ENCODE measurements at regions not wholly inside any gene's neighbourhood (a gene's known extent, or its start where the extent isn't known, plus 50 kb on each side); places are given as distances from the start of the nearest gene placed in this dataset.

DNA sequence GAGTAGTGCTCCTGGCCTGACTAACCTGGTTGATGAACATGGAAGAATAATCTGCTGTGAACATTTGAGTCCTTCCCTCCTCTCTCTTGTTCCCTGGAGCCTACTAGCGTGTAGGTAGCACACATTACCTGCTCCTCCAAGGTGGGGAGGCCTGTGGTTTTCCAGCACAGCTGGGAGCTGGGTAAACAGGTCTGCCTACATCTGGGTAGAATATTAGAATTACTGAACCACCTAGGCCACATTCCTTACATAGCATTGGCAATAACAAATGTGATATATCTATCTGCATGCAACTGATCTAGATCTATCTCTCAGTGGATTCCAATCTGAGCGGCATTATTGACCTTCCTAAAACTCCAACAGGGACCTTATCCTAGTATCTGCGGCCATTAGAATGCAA, 151.0 kb upstream of the ZNF366 start:
- H3K14ac ChIP-seq (ENCODE audit: low read length in 2 of 2): no peak overlapping the region
- peaks cover 5% of the 10 kb centered on the region for H3K4me1 ChIP-seq (ENCODE audit: control insufficient read depth, insufficient read depth, low read depth, low read length)
- no peak overlapping the region for H3K27ac ChIP-seq (ENCODE audit: low read length, poor library complexity, severe bottlenecking)
- H3K4me3 ChIP-seq (ENCODE audit: insufficient read depth in 1 of 2, low read depth in 1 of 2, low read length in 2 of 2): no peak overlapping the region
- H2BK5ac ChIP-seq (ENCODE audit: low read depth, low read length, poor library complexity, severe bottlenecking): no peak overlapping the region
- no peak overlapping the region for H2BK15ac ChIP-seq (ENCODE audit: low read depth, poor library complexity, severe bottlenecking)
- no peak overlapping the region for H2BK12ac ChIP-seq (ENCODE audit: low read length in 2 of 2)
- H4K91ac ChIP-seq (ENCODE audit: low read length): no peak overlapping the region
- no peak for DNase-seq
- no peaks in the 10 kb centered on the region for H3K36me3 ChIP-seq (ENCODE audit: control insufficient read depth in 1 of 2, insufficient read depth in 2 of 2, low read depth in 1 of 2, low read length in 2 of 2)
- no peaks in the 10 kb centered on the region for H3K9me3 ChIP-seq (ENCODE audit: control insufficient read depth, low read length)
- no peaks in the 10 kb centered on the region for H3K79me1 ChIP-seq (replicated peaks; ENCODE audit: low read length, poor library complexity, severe bottlenecking)
- H3K4ac ChIP-seq (ENCODE audit: low read depth in 1 of 2, low read length in 2 of 2): no peak overlapping the region
- H3K23ac ChIP-seq (ENCODE audit: low read length in 2 of 2): no peak overlapping the region
- H3K4me2 ChIP-seq (ENCODE audit: low read length, poor library complexity, severe bottlenecking): no peak overlapping the region
- H2BK120ac ChIP-seq (ENCODE audit: low read depth, low read length): no peak overlapping the region
- no peak overlapping the region for H3K9ac ChIP-seq (ENCODE audit: low read length)
- H3K27me3 ChIP-seq (ENCODE audit: control insufficient read depth in 1 of 2, insufficient read depth in 1 of 2, low read length in 2 of 2): peaks cover 0 to 9% of the 10 kb centered on the region in 2 experiments
- H2AFZ ChIP-seq (ENCODE audit: low read depth, low read length): no peak overlapping the region
- H4K8ac ChIP-seq (ENCODE audit: low read length): no peak overlapping the region
- H3K18ac ChIP-seq (ENCODE audit: low read depth in 1 of 2, low read length in 2 of 2): no peak overlapping the region
- WGBS: 83% methylated on average over 2 of the region's 3 CpGs
- H2AK5ac ChIP-seq (ENCODE audit: low read length, severe bottlenecking): no peak overlapping the region

DNA sequence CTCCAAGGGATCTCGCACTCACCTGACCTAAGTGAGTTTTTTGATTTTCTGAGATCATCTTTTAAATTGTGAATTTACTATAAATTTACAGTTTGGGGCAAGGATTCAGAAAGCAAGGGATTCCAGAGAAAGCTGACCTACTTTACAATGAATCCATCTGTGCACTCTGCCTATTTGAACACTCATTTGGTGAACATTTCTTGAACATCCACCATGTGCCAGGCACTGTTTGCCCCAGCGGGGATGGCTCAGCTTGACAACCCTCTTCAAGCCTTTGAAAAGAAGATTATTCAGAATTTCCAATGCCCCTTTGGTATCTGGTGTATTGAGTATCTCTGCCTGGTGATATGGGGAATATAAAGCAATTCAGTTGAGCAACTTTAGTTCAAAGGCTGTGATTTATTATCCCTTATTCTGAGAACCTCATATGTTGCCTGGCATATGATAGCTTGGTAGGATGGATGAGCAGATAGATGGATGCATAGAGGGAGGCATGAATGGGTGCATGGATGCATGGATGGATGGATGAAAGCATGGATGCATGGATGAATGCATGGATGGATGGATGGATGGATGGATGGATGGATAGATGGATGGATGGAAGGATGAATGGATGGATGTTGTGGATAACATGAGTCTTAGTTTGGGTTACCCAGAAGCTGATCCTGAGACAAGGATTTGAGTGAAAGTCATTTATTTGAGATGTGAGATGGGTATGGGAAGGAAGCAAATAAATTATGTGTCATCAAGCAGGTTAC, 149.7 kb upstream of the ZNF366 start:
- Histone ChIP-seq H3K4me2 (ENCODE audit: low read length, poor library complexity, severe bottlenecking) (no peak overlapping the region), H2AFZ (ENCODE audit: low read depth, low read length) (no peak overlapping the region), H4K91ac (ENCODE audit: low read length) (no peak overlapping the region), H2AK5ac (ENCODE audit: low read length, severe bottlenecking) (no peak overlapping the region), H3K4me1 (ENCODE audit: control insufficient read depth, insufficient read depth, low read depth, low read length) (peaks cover 5% of the 10 kb centered on the region), H3K4me3 (ENCODE audit: insufficient read depth in 1 of 2, low read depth in 1 of 2, low read length in 2 of 2) (no peak overlapping the region), H2BK5ac (ENCODE audit: low read depth, low read length, poor library complexity, severe bottlenecking) (no peak overlapping the region), H3K9me3 (ENCODE audit: control insufficient read depth, low read length) (no peaks in the 10 kb centered on the region), H3K9ac (ENCODE audit: low read length) (no peak overlapping the region), H3K18ac (ENCODE audit: low read depth in 1 of 2, low read length in 2 of 2) (no peak overlapping the region), H3K79me1 (replicated peaks; ENCODE audit: low read length, poor library complexity, severe bottlenecking) (no peaks in the 10 kb centered on the region), H3K27me3 (ENCODE audit: control insufficient read depth in 1 of 2, insufficient read depth in 1 of 2, low read length in 2 of 2) (no peaks in the 10 kb centered on the region), H2BK120ac (ENCODE audit: low read depth, low read length) (no peak overlapping the region), H3K27ac (ENCODE audit: low read length, poor library complexity, severe bottlenecking) (no peak overlapping the region), H4K8ac (ENCODE audit: low read length) (no peak overlapping the region), H2BK12ac (ENCODE audit: low read length in 2 of 2) (no peak overlapping the region), H3K4ac (ENCODE audit: low read depth in 1 of 2, low read length in 2 of 2) (no peak overlapping the region), H3K36me3 (ENCODE audit: control insufficient read depth in 1 of 2, insufficient read depth in 2 of 2, low read depth in 1 of 2, low read length in 2 of 2) (no peaks in the 10 kb centered on the region), H2BK15ac (ENCODE audit: low read depth, poor library complexity, severe bottlenecking) (no peak overlapping the region), H3K23ac (ENCODE audit: low read length in 2 of 2) (no peak overlapping the region), H3K14ac (ENCODE audit: low read length in 2 of 2) (no peak overlapping the region)
- no peak for DNase-seq
- WGBS: no CpG with 5 or more reads among the region's 2 CpGs

DNA sequence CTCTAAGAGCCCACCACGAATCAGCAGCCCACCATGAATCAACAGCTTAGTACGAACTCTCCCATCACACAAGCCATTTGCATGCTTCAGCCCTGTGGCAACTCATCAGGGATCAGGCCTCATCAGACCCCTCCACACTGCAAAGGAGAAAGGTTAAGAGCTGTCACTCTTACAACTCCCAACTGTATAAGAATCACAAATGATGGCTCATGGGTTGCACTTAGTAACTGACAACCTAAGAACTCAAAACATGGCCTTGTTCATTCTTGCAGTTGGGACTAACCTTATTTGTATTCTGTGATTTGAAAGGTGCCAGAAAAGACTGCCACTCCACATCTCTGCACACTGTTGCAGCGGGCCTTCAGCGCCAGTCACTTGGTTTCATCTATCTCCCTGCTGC, 149.1 kb upstream of the ZNF366 start:
- Histone ChIP-seq H3K36me3 (ENCODE audit: control insufficient read depth in 1 of 2, insufficient read depth in 2 of 2, low read depth in 1 of 2, low read length in 2 of 2) (no peaks in the 10 kb centered on the region), H2AK5ac (ENCODE audit: low read length, severe bottlenecking) (no peak overlapping the region), H3K4ac (ENCODE audit: low read depth in 1 of 2, low read length in 2 of 2) (no peak overlapping the region), H3K9me3 (ENCODE audit: control insufficient read depth, low read length) (no peaks in the 10 kb centered on the region), H3K27me3 (ENCODE audit: control insufficient read depth in 1 of 2, insufficient read depth in 1 of 2, low read length in 2 of 2) (no peaks in the 10 kb centered on the region), H2BK5ac (ENCODE audit: low read depth, low read length, poor library complexity, severe bottlenecking) (no peak overlapping the region), H3K4me3 (ENCODE audit: insufficient read depth in 1 of 2, low read depth in 1 of 2, low read length in 2 of 2) (no peak overlapping the region), H3K79me1 (replicated peaks; ENCODE audit: low read length, poor library complexity, severe bottlenecking) (no peaks in the 10 kb centered on the region), H3K23ac (ENCODE audit: low read length in 2 of 2) (no peak overlapping the region), H3K9ac (ENCODE audit: low read length) (no peak overlapping the region), H2AFZ (ENCODE audit: low read depth, low read length) (no peak overlapping the region), H2BK15ac (ENCODE audit: low read depth, poor library complexity, severe bottlenecking) (no peak overlapping the region), H2BK12ac (ENCODE audit: low read length in 2 of 2) (no peak overlapping the region), H3K27ac (ENCODE audit: low read length, poor library complexity, severe bottlenecking) (no peak overlapping the region), H4K8ac (ENCODE audit: low read length) (no peak overlapping the region), H3K14ac (ENCODE audit: low read length in 2 of 2) (no peak overlapping the region), H4K91ac (ENCODE audit: low read length) (no peak overlapping the region), H3K18ac (ENCODE audit: low read depth in 1 of 2, low read length in 2 of 2) (no peak overlapping the region), H3K4me1 (ENCODE audit: control insufficient read depth, insufficient read depth, low read depth, low read length) (peaks cover 4% of the 10 kb centered on the region), H3K4me2 (ENCODE audit: low read length, poor library complexity, severe bottlenecking) (no peak overlapping the region), H2BK120ac (ENCODE audit: low read depth, low read length) (no peak overlapping the region)
- DNase-seq: no peak
- 88% methylated on average over 4 of the region's 4 CpGs for WGBS

DNA sequence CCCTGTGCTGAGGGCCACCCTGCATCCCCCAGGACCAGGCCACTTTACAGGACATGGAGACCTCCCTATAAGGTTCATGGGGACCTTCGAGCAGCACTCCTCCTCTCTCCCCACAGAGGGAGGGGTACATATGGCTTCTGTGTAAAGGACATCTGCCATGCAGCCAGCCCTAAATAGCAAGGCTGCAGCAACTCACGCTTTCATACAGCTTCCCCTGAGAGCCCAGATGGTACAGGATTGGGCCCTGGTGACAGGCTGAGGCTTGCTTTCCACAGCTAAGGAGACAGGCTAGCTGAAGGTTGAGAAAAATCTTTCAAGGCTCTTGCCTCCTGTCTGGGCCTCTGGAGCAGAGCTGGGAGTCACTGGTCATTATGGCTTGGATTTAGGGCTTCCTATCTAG, 147.0 kb upstream of the ZNF366 start:
- Histone ChIP-seq H3K18ac (ENCODE audit: low read depth in 1 of 2, low read length in 2 of 2) (peak overlapping the region; percentile 25 to 63), H4K8ac (ENCODE audit: low read length) (peak overlapping the region; percentile 45), H3K4me2 (ENCODE audit: low read length, poor library complexity, severe bottlenecking) (no peak overlapping the region), H3K4ac (ENCODE audit: low read depth in 1 of 2, low read length in 2 of 2) (peak overlapping the region in 1 of 2 experiments; percentile 53), H3K36me3 (ENCODE audit: control insufficient read depth in 1 of 2, insufficient read depth in 2 of 2, low read depth in 1 of 2, low read length in 2 of 2) (no peaks in the 10 kb centered on the region), H3K4me1 (ENCODE audit: control insufficient read depth, insufficient read depth, low read depth, low read length) (peaks cover 7% of the 10 kb centered on the region), H2AFZ (ENCODE audit: low read depth, low read length) (peak overlapping the region; percentile 29), H2AK5ac (ENCODE audit: low read length, severe bottlenecking) (no peak overlapping the region), H3K79me1 (replicated peaks; ENCODE audit: low read length, poor library complexity, severe bottlenecking) (no peaks in the 10 kb centered on the region), H2BK5ac (ENCODE audit: low read depth, low read length, poor library complexity, severe bottlenecking) (no peak overlapping the region), H2BK12ac (ENCODE audit: low read length in 2 of 2) (peak overlapping the region; percentile 9 to 78), H3K23ac (ENCODE audit: low read length in 2 of 2) (no peak overlapping the region), H3K27ac (ENCODE audit: low read length, poor library complexity, severe bottlenecking) (no peak overlapping the region), H2BK120ac (ENCODE audit: low read depth, low read length) (no peak overlapping the region), H3K14ac (ENCODE audit: low read length in 2 of 2) (no peak overlapping the region), H3K4me3 (ENCODE audit: insufficient read depth in 1 of 2, low read depth in 1 of 2, low read length in 2 of 2) (no peak overlapping the region), H3K9ac (ENCODE audit: low read length) (no peak overlapping the region), H4K91ac (ENCODE audit: low read length) (peak overlapping the region; percentile 64), H2BK15ac (ENCODE audit: low read depth, poor library complexity, severe bottlenecking) (peak overlapping the region; percentile 93), H3K27me3 (ENCODE audit: control insufficient read depth in 1 of 2, insufficient read depth in 1 of 2, low read length in 2 of 2) (no peaks in the 10 kb centered on the region), H3K9me3 (ENCODE audit: control insufficient read depth, low read length) (no peaks in the 10 kb centered on the region)
- 73% methylated on average over 2 of the region's 2 CpGs for WGBS
- DNase-seq: peak; percentile 7

Data from mesenchymal stem cell (in vitro differentiated cells and primary cell).